HepG2 (cell line): ENCODE measurements at regions not wholly inside any gene's neighbourhood (a gene's known extent, or its start where the extent isn't known, plus 50 kb on each side); places are given as distances from the start of the nearest gene placed in this dataset.

ENCODE experiments used
- CTCF ChIP-seq: sonication (generic); formaldehyde crosslinking; IDR thresholded peaks from 2 replicates; pipeline ENCODE4 v1.5.0; 2020; ENCODE audit warnings: mild to moderate bottlenecking, missing genetic modification reagents, moderate library complexity
- HOXA5 ChIP-seq: sonication (generic); formaldehyde crosslinking; IDR thresholded peaks from 2 replicates; pipeline ENCODE4 v1.4.0; 2020; ENCODE audit warnings: missing genetic modification reagents
- YY1 ChIP-seq: IDR thresholded peaks from 2 replicates; pipeline ENCODE4 v1.6.1; 2011; ENCODE audit warnings: low read length, low read depth, moderate library complexity, mild to moderate bottlenecking; ENCODE audit not compliant: insufficient read depth, insufficient replicate concordance

- no peak for TF ChIP-seq HOXA5 (CRISPR knock-in tag)
- TF ChIP-seq CTCF (CRISPR knock-in tag), result no peak
- no peak for TF ChIP-seq YY1
These were observed 98.2 kb upstream of the PITRM1 start for GRCh38 chr10:3270577-3271316.
